Fibroblast of lung (primary cell): ENCODE measurements at regions not wholly inside any gene's neighbourhood (a gene's known extent, or its start where the extent isn't known, plus 50 kb on each side); places are given as distances from the start of the nearest gene placed in this dataset.

Experiments used
- DNase-seq, 2 donors: peaks; one replicate each; pipeline versions ENCODE4 v3.0.0 to v3.0.0-alpha.2; 2010; ENCODE audit warnings: low read depth in 2 of 2
- H2AFZ ChIP-seq: 2 replicates; pipeline ENCODE4 v1.5.1; 2012; ENCODE audit warnings: low read length, control low read depth, inconsistent platforms
- H3K27ac ChIP-seq: 2 replicates; pipeline ENCODE4 v1.5.1; 2011; ENCODE audit warnings: low read length, control low read depth; ENCODE audit not compliant: insufficient read depth
- H3K27me3 ChIP-seq: 2 replicates; pipeline ENCODE4 v1.5.1; 2011; ENCODE audit warnings: mild to moderate bottlenecking, low read length; ENCODE audit not compliant: control insufficient read depth, insufficient read depth
- H3K36me3 ChIP-seq: 2 replicates; pipeline ENCODE4 v1.5.1; 2011; ENCODE audit warnings: low read length; ENCODE audit not compliant: control insufficient read depth, insufficient read depth
- H3K4me1 ChIP-seq: 2 replicates; pipeline ENCODE4 v1.5.1; 2011; ENCODE audit warnings: low read length; ENCODE audit not compliant: control insufficient read depth, insufficient read depth; ENCODE audit errors: extremely low read depth
- H3K4me2 ChIP-seq: 2 replicates; pipeline ENCODE4 v1.5.1; 2011; ENCODE audit warnings: low read length, control low read depth; ENCODE audit not compliant: insufficient read depth; ENCODE audit errors: extremely low read depth
- H3K4me3 ChIP-seq, 4 experiments: fragments of 200-600 bp in 1 of 4; sonication (generic) in 1 of 4; replicated peaks in 1 of 4; 2 replicates each; pipeline ENCODE4 v1.5.1; 2011 to 2016; ENCODE audit warnings: low read length in 4 of 4, low read depth in 3 of 4, mild to moderate bottlenecking in 3 of 4, control low read depth in 2 of 4, inconsistent platforms in 1 of 4, mixed read lengths in 1 of 4; ENCODE audit not compliant: insufficient read depth in 1 of 4; ENCODE audit errors: control extremely low read depth in 1 of 4
- H3K79me2 ChIP-seq: 2 replicates; pipeline ENCODE4 v1.5.1; 2012; ENCODE audit warnings: mild to moderate bottlenecking, low read length, inconsistent platforms; ENCODE audit not compliant: control insufficient read depth, insufficient read depth
- H3K9ac ChIP-seq: 2 replicates; pipeline ENCODE4 v1.5.1; 2011; ENCODE audit warnings: mild to moderate bottlenecking, low read length, control low read depth; ENCODE audit not compliant: insufficient read depth
- H3K9me3 ChIP-seq: 2 replicates; pipeline ENCODE4 v1.5.1; 2012; ENCODE audit warnings: low read depth, low read length; ENCODE audit not compliant: control insufficient read depth, insufficient read depth
- H4K20me1 ChIP-seq: 2 replicates; pipeline ENCODE4 v1.5.1; 2011; ENCODE audit warnings: low read length; ENCODE audit not compliant: control insufficient read depth, insufficient read depth; ENCODE audit errors: extremely low read depth
- EZH2 ChIP-seq: IDR thresholded peaks from 2 replicates; pipeline ENCODE4 v1.5.1; 2012; ENCODE audit warnings: low read length, control low read depth, mild to moderate bottlenecking; ENCODE audit errors: missing control alignments
- TF ChIP-seq, protein P1 (sequence below), 2 donors: IDR thresholded peaks in 1 of 2; conservative IDR thresholded peaks in 1 of 2; 1 replicate in 1 of 2; 2 replicates in 1 of 2; pipeline ENCODE4 v1.5.1; 2011 to 2012; ENCODE audit warnings: low read length in 2 of 2, control low read depth in 1 of 2, inconsistent platforms in 1 of 2, low read depth in 1 of 2, mild to moderate bottlenecking in 1 of 2

DNA sequence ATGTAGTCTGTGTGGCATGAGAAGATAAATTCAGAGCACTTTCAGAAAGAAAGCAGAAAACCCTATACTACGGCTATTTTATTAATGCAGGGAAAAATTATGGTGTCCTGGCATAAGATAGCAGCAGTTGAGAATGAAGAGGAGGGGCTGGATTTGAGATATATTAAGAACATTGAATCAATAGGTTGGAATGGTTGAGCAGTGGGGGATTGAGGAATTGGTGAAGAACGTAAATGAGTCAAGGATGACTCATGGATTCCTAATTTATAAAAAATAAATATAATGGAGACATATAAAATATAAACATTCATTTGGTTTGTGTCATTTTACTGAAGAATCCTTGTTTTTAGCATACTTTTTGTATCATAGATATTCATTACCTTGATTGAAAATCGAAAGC lies 234.3 kb upstream of the ADAMTS5 start:
- no peak overlapping the region for H3K4me3 ChIP-seq
- no peaks in the 10 kb centered on the region for H4K20me1 ChIP-seq
- H3K27ac ChIP-seq = no peak overlapping the region
- TF ChIP-seq, protein P1, sequence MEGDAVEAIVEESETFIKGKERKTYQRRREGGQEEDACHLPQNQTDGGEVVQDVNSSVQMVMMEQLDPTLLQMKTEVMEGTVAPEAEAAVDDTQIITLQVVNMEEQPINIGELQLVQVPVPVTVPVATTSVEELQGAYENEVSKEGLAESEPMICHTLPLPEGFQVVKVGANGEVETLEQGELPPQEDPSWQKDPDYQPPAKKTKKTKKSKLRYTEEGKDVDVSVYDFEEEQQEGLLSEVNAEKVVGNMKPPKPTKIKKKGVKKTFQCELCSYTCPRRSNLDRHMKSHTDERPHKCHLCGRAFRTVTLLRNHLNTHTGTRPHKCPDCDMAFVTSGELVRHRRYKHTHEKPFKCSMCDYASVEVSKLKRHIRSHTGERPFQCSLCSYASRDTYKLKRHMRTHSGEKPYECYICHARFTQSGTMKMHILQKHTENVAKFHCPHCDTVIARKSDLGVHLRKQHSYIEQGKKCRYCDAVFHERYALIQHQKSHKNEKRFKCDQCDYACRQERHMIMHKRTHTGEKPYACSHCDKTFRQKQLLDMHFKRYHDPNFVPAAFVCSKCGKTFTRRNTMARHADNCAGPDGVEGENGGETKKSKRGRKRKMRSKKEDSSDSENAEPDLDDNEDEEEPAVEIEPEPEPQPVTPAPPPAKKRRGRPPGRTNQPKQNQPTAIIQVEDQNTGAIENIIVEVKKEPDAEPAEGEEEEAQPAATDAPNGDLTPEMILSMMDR (conservative IDR thresholded peaks at IDR 0.05 in 1 of 2, IDR thresholded peaks at IDR 0.05 in 1 of 2; ENCODE audit: low read depth in 1 of 2, low read length in 2 of 2) = no peak
- TF ChIP-seq EZH2 = no peak
- peak; percentile 38 to 57 for DNase-seq
- H3K79me2 ChIP-seq = no peaks in the 10 kb centered on the region
- H3K36me3 ChIP-seq = no peaks in the 10 kb centered on the region
- H3K27me3 ChIP-seq = no peaks in the 10 kb centered on the region
- H3K9ac ChIP-seq = no peak overlapping the region
- no peak overlapping the region for H3K4me2 ChIP-seq
- no peaks in the 10 kb centered on the region for H3K9me3 ChIP-seq
- H3K4me1 ChIP-seq = no peaks in the 10 kb centered on the region
- H2AFZ ChIP-seq = no peak overlapping the region

DNA sequence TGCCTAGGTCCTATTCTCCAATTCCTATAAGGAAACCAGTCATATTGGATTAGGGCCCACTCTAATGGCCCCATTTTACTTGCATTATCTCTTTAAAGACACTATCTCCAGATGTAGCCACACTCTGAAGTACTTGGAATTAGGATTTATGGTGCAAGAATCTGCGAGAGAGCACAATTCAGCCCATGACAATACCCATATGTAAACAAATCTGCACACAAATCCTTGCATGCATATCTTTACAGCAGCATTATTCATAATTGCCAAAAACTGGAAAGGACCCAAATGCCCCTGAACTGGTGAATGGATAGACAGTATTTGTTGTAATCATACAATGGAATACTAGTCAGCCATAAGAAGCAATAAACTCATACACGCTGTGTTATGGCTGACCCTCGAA lies 229.8 kb upstream of the ADAMTS5 start:
- Histone ChIP-seq H3K9me3 (no peaks in the 10 kb centered on the region), H3K27me3 (no peaks in the 10 kb centered on the region), H3K79me2 (no peaks in the 10 kb centered on the region), H3K4me1 (no peaks in the 10 kb centered on the region), H4K20me1 (no peaks in the 10 kb centered on the region), H3K4me3 (no peak overlapping the region), H3K9ac (no peak overlapping the region), H2AFZ (no peak overlapping the region), H3K4me2 (no peak overlapping the region), H3K36me3 (no peaks in the 10 kb centered on the region), H3K27ac (no peak overlapping the region)
- peak in 1 of 2 donors; percentile 24 for DNase-seq
- no peak for TF ChIP-seq EZH2
- TF ChIP-seq, protein P1 (conservative IDR thresholded peaks at IDR 0.05 in 1 of 2, IDR thresholded peaks at IDR 0.05 in 1 of 2; ENCODE audit: low read depth in 1 of 2, low read length in 2 of 2) = no peak

DNA sequence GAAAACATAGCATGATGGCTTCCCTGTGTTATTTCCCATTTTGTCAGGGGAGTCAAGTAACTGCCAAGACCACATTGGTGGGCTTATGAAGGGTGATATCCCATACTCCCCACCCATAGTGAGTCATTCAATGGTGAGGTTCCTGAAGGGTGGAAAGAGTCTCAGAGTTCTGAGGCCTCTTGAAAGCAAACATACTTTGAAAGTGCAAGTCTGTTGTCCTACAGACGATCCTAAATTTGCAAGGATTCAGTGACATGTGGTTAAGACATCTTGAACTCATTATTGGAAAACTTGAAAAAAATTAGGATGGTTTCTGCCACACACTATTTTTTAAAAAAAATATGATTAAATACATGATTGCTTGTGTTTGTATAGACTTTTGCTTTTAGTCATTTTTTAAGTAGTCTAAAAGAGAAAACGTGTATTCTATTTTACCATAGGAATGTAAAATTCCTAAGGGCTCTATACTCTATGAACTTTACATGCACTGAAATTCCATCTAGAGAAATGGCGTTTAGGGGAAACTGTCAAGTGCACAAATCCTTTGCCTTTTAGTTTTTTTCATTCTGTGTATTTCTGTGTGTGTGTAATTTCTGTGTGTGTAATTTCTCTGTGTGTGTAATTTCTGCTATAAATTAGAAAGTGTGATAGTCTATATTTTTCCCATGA lies 225.5 kb upstream of the ADAMTS5 start:
- TF ChIP-seq, protein P1 (conservative IDR thresholded peaks at IDR 0.05 in 1 of 2, IDR thresholded peaks at IDR 0.05 in 1 of 2; ENCODE audit: low read depth in 1 of 2, low read length in 2 of 2) = no peak
- no peak overlapping the region for H3K4me3 ChIP-seq
- H3K27me3 ChIP-seq = no peaks in the 10 kb centered on the region
- no peaks in the 10 kb centered on the region for H3K79me2 ChIP-seq
- no peak overlapping the region for H3K27ac ChIP-seq
- no peaks in the 10 kb centered on the region for H4K20me1 ChIP-seq
- H3K9me3 ChIP-seq = no peaks in the 10 kb centered on the region
- H3K4me2 ChIP-seq = no peak overlapping the region
- peak; percentile 15 to 24 for DNase-seq
- no peaks in the 10 kb centered on the region for H3K36me3 ChIP-seq
- H2AFZ ChIP-seq = no peak overlapping the region
- no peak overlapping the region for H3K9ac ChIP-seq
- no peaks in the 10 kb centered on the region for H3K4me1 ChIP-seq
